NCI-H187 treated with DMSO at 0.1 percent for 48 hours (cell line): ENCODE measurements at regions not wholly inside any gene's neighbourhood (a gene's known extent, or its start where the extent isn't known, plus 50 kb on each side); places are given as distances from the start of the nearest gene placed in this dataset.

Source experiments
- DNase-seq: peaks from one replicate; lab custom pipeline; 2025; lab: John Stamatoyannopoulos, UW

GRCh38 chr5:2036885-2037284 lies 154.2 kb upstream of the IRX4 start:
- DNase-seq = no peak

GRCh38 chr5:2032432-2032831 lies 149.7 kb upstream of the IRX4 start:
- DNase-seq = no peak

- DNase-seq = no peak
Observed at GRCh38 chr5:2031581-2031980, 148.9 kb upstream of the IRX4 start.

- no peak for DNase-seq
Observed at GRCh38 chr5:2030131-2030530, 147.4 kb upstream of the IRX4 start.

- DNase-seq = no peak
Observed at GRCh38 chr5:2029206-2029605, 146.5 kb upstream of the IRX4 start.

GRCh38 chr5:2027790-2028189 lies 145.1 kb upstream of the IRX4 start:
- no peak for DNase-seq

- no peak for DNase-seq
Observed at GRCh38 chr5:2024986-2025721, 142.4 kb upstream of the IRX4 start.

GRCh38 chr5:2023196-2023595 lies 140.5 kb upstream of the IRX4 start:
- no peak for DNase-seq

GRCh38 chr5:2022436-2022835 lies 139.7 kb upstream of the IRX4 start:
- no peak for DNase-seq

- DNase-seq = no peak
Observed at GRCh38 chr5:2021484-2022176, 138.9 kb upstream of the IRX4 start.

- DNase-seq = no peak
Observed at GRCh38 chr5:2020730-2021129, 138.0 kb upstream of the IRX4 start.

GRCh38 chr5:2019716-2020115 lies 137.0 kb upstream of the IRX4 start:
- DNase-seq = no peak

- no peak for DNase-seq
Observed at GRCh38 chr5:2018390-2018724, 135.6 kb upstream of the IRX4 start.

- no peak for DNase-seq
Observed at GRCh38 chr5:2017540-2018389, 135.0 kb upstream of the IRX4 start.

GRCh38 chr5:2015961-2016360 lies 133.2 kb upstream of the IRX4 start:
- DNase-seq = no peak

GRCh38 chr5:2015124-2015848 lies 132.6 kb upstream of the IRX4 start:
- no peak for DNase-seq

GRCh38 chr5:2014058-2014610 lies 131.4 kb upstream of the IRX4 start:
- DNase-seq = no peak

GRCh38 chr5:2013301-2014057 lies 130.8 kb upstream of the IRX4 start:
- no peak for DNase-seq

- DNase-seq = no peak
Observed at GRCh38 chr5:2012885-2013284, 130.2 kb upstream of the IRX4 start.

GRCh38 chr5:2011481-2012411 lies 129.0 kb upstream of the IRX4 start:
- DNase-seq = no peak
